Neutrophil (primary cell): ENCODE measurements at regions not wholly inside any gene's neighbourhood (a gene's known extent, or its start where the extent isn't known, plus 50 kb on each side); places are given as distances from the start of the nearest gene placed in this dataset.

ENCODE experiments used
- H3K27ac ChIP-seq: fragments of 200-600 bp; sonication (generic); 2 replicates; pipeline ENCODE4 v1.5.1; 2016; ENCODE audit warnings: mild to moderate bottlenecking, moderate library complexity
- H3K27me3 ChIP-seq: fragments of 200-600 bp; sonication (generic); 2 replicates; pipeline ENCODE4 v1.6.0; 2016; ENCODE audit warnings: mild to moderate bottlenecking
- H3K36me3 ChIP-seq: fragments of 200-600 bp; sonication (generic); 2 replicates; pipeline ENCODE4 v1.5.1; 2017
- H3K4me1 ChIP-seq, 2 experiments: fragments of 200-600 bp in 1 of 2; sonication (generic) in 1 of 2; 1 replicate in 1 of 2; 2 replicates in 1 of 2; pipeline versions ENCODE4 v1.5.1 to v1.6.1; 2013 to 2016; ENCODE audit warnings: low read depth in 1 of 2, low read length in 1 of 2, mild to moderate bottlenecking in 1 of 2, moderate library complexity in 1 of 2; ENCODE audit not compliant: control insufficient read depth in 1 of 2, insufficient read depth in 1 of 2
- H3K4me3 ChIP-seq, 2 experiments: fragments of 200-600 bp in 1 of 2; sonication (generic) in 1 of 2; 1 replicate in 1 of 2; 2 replicates in 1 of 2; pipeline ENCODE4 v1.5.1; 2013 to 2016; ENCODE audit warnings: low read depth in 1 of 2, low read length in 1 of 2, mild to moderate bottlenecking in 1 of 2, moderate library complexity in 1 of 2
- H3K9me3 ChIP-seq: fragments of 200-600 bp; sonication (generic); 2 replicates; pipeline ENCODE4 v1.5.1; 2016
- CTCF ChIP-seq: fragments of 200-600 bp; sonication (generic); IDR thresholded peaks from 2 replicates; pipeline ENCODE4 v1.5.1; 2016; ENCODE audit warnings: antibody characterized with exemption

DNA sequence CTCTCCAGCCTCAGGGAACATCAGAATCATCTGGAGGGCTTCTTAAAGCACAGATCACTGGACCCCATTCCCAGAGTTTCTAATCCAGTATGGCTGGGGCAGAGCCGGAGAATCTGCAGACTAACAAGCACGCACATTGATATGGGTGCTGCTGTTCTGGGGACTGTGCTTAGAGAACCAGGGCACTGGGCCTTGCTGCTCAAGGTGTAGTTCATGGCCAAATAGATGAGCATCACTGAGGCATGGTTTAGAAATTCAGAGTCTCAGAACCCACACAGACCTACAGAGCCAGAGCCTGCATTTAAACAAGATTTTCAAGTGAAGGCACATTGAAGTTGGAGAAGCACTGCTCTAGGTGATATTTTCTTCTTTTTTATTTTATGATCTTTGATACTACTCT is 376.8 kb upstream of the PHF14 start:
- H3K4me3 ChIP-seq, result no peak overlapping the region
- no peak for TF ChIP-seq CTCF
- H3K9me3 ChIP-seq, result no peaks in the 10 kb centered on the region
- no peaks in the 10 kb centered on the region for H3K36me3 ChIP-seq
- H3K27ac ChIP-seq, result no peak overlapping the region
- H3K27me3 ChIP-seq, result no peaks in the 10 kb centered on the region
- no peaks in the 10 kb centered on the region for H3K4me1 ChIP-seq

GRCh38 chr7:10604128-10604527 is 369.5 kb upstream of the PHF14 start:
- Histone ChIP-seq H3K4me3 (no peak overlapping the region), H3K9me3 (no peaks in the 10 kb centered on the region), H3K36me3 (no peaks in the 10 kb centered on the region), H3K4me1 (no peaks in the 10 kb centered on the region), H3K27me3 (no peaks in the 10 kb centered on the region), H3K27ac (no peak overlapping the region)
- no peak for TF ChIP-seq CTCF

DNA sequence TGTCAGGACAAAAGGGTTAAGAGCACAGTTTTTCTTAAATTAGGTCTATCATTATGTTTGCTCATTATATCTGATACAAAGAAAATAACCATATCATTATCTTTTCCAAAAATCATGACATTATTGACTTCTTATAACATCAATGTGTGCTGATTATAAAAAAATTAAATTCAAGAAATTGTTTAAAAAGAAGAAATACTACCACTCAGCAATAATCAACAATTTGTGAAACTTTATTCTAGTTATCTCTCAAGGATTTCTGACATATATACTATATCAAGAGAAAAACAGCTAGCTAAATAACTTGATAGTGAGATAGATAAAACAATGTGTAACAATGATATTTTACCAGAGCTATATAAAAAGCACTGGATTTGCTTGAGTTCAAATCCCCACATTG is 360.7 kb upstream of the PHF14 start:
- Histone ChIP-seq H3K9me3 (no peaks in the 10 kb centered on the region), H3K4me1 (no peaks in the 10 kb centered on the region), H3K27me3 (no peaks in the 10 kb centered on the region), H3K27ac (no peak overlapping the region), H3K4me3 (no peak overlapping the region), H3K36me3 (no peaks in the 10 kb centered on the region)
- TF ChIP-seq CTCF, result no peak

DNA sequence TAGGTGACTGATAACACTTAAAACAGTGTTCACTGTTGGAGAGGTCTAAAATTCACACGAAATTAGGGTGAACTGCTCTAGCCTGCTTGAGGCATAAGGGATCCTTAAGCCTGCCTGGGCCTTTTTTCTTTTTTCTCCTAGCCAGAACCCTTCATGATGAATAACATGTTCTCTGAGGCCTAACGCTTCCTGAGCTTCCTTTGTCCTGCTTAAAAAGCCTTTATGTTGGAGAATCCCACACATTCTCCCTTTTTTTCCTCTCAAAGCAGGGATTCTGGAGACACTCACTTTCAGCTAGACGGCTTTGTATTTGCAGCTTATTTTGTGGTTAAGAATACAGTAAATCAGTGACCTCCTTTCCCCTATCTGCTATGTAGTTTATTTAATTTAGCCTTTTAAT is 354.7 kb upstream of the PHF14 start:
- H3K4me3 ChIP-seq, result no peak overlapping the region
- no peaks in the 10 kb centered on the region for H3K9me3 ChIP-seq
- H3K36me3 ChIP-seq, result no peaks in the 10 kb centered on the region
- TF ChIP-seq CTCF, result no peak
- no peaks in the 10 kb centered on the region for H3K4me1 ChIP-seq
- H3K27ac ChIP-seq, result no peak overlapping the region
- no peaks in the 10 kb centered on the region for H3K27me3 ChIP-seq

DNA sequence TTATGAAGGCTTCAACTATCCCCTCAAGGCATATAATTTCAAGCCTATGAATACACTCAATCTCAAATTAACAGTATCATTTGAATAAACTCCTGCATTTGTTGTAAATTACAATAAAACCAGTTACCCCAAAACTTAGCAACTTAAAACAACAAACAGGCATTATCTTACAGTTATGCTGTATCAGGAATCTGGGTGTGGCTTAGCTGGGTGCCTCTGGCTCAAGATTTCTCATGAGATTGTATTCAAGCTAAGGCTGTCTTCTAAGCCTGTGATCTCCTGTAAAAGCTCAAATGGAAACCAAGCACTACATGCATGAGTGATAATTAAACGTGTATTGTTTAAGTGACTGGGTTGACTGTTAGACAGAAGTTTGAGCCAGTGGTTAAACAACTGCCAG is 341.0 kb upstream of the PHF14 start:
- Histone ChIP-seq H3K27me3 (no peaks in the 10 kb centered on the region), H3K9me3 (no peaks in the 10 kb centered on the region), H3K27ac (no peak overlapping the region), H3K4me3 (no peak overlapping the region), H3K4me1 (no peaks in the 10 kb centered on the region), H3K36me3 (no peaks in the 10 kb centered on the region)
- TF ChIP-seq CTCF, result no peak

GRCh38 chr7:10634239-10634638 is 339.4 kb upstream of the PHF14 start:
- H3K4me1 ChIP-seq, result no peaks in the 10 kb centered on the region
- H3K9me3 ChIP-seq, result no peaks in the 10 kb centered on the region
- TF ChIP-seq CTCF, result no peak

More at GRCh38 chr7:10634239-10634638, 339.4 kb upstream of the PHF14 start:
- Histone ChIP-seq H3K27me3 (no peaks in the 10 kb centered on the region), H3K4me3 (no peak overlapping the region), H3K27ac (no peak overlapping the region), H3K36me3 (no peaks in the 10 kb centered on the region)
